WTC11 (cell line): ENCODE measurements at regions not wholly inside any gene's neighbourhood (a gene's known extent, or its start where the extent isn't known, plus 50 kb on each side); places are given as distances from the start of the nearest gene placed in this dataset.

Source experiments
- CTCF ChIP-seq: fragments of 200-600 bp; IDR thresholded peaks from 2 replicates; pipeline ENCODE4 v1.8.0; 2022; ENCODE audit warnings: antibody characterized with exemption
- EMX1 ChIP-seq: fragments of 250-450 bp; sonication (Bioruptor Pico); IDR thresholded peaks from 2 replicates; pipeline ENCODE4 v1.8.0; 2021; ENCODE audit warnings: mild to moderate bottlenecking
- GABPB1 ChIP-seq: sonication (generic); formaldehyde crosslinking; IDR thresholded peaks from 2 replicates; pipeline ENCODE4 v1.8.1; 2023; ENCODE audit warnings: mild to moderate bottlenecking, missing genetic modification reagents
- TEAD4 ChIP-seq: sonication (generic); formaldehyde crosslinking; IDR thresholded peaks from 2 replicates; pipeline ENCODE4 v1.8.0; 2022; ENCODE audit warnings: mild to moderate bottlenecking, missing genetic modification reagents
- USF2 ChIP-seq: sonication (generic); formaldehyde crosslinking; IDR thresholded peaks from 2 replicates; pipeline ENCODE4 v1.8.1; 2023; ENCODE audit warnings: mild to moderate bottlenecking, missing genetic modification reagents, moderate library complexity
- ZNF121 ChIP-seq: sonication (generic); formaldehyde crosslinking; IDR thresholded peaks from 2 replicates; pipeline ENCODE4 v1.8.0; 2023; ENCODE audit warnings: missing genetic modification reagents
- TF ChIP-seq, protein P1 (sequence below): sonication (generic); formaldehyde crosslinking; IDR thresholded peaks from 2 replicates; pipeline ENCODE4 v1.8.0; 2022; ENCODE audit warnings: mild to moderate bottlenecking, missing genetic modification reagents
- TF ChIP-seq, protein P2 (sequence below): fragments of 250-450 bp; sonication (Bioruptor Pico); conservative IDR thresholded peaks from 2 replicates; pipeline ENCODE4 v1.9.0; 2021; ENCODE audit warnings: mild to moderate bottlenecking

DNA sequence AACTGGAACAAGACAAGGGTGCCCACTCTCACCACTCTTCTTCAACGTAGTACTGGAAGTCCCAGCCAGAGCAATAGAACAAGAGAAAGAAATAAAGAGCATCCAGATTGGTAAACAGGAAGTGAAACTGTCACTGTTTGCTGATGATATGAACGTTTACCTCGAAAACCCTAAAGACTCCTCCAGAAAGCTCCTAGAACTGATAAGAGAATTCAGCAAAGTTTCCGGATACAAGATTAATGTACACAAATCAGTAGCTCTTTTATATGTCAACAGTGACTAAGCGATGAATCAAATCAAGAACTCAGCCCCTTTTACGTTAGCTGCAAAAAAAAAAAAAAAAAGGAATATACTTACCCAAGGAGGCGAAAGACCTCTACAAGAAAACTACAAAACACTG is 306.6 kb downstream of the PLK2 start:
- TF ChIP-seq CTCF (no peak), GABPB1 (no peak), EMX1 (no peak), USF2 (CRISPR knock-in tag) (no peak), ZNF121 (CRISPR knock-in tag) (no peak), TEAD4 (CRISPR knock-in tag) (no peak)
- TF ChIP-seq, protein P1, sequence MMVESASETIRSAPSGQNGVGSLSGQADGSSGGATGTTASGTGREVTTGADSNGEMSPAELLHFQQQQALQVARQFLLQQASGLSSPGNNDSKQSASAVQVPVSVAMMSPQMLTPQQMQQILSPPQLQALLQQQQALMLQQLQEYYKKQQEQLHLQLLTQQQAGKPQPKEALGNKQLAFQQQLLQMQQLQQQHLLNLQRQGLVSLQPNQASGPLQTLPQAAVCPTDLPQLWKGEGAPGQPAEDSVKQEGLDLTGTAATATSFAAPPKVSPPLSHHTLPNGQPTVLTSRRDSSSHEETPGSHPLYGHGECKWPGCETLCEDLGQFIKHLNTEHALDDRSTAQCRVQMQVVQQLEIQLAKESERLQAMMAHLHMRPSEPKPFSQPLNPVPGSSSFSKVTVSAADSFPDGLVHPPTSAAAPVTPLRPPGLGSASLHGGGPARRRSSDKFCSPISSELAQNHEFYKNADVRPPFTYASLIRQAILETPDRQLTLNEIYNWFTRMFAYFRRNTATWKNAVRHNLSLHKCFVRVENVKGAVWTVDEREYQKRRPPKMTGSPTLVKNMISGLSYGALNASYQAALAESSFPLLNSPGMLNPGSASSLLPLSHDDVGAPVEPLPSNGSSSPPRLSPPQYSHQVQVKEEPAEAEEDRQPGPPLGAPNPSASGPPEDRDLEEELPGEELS (CRISPR knock-in tag), result no peak
- TF ChIP-seq, protein P2, sequence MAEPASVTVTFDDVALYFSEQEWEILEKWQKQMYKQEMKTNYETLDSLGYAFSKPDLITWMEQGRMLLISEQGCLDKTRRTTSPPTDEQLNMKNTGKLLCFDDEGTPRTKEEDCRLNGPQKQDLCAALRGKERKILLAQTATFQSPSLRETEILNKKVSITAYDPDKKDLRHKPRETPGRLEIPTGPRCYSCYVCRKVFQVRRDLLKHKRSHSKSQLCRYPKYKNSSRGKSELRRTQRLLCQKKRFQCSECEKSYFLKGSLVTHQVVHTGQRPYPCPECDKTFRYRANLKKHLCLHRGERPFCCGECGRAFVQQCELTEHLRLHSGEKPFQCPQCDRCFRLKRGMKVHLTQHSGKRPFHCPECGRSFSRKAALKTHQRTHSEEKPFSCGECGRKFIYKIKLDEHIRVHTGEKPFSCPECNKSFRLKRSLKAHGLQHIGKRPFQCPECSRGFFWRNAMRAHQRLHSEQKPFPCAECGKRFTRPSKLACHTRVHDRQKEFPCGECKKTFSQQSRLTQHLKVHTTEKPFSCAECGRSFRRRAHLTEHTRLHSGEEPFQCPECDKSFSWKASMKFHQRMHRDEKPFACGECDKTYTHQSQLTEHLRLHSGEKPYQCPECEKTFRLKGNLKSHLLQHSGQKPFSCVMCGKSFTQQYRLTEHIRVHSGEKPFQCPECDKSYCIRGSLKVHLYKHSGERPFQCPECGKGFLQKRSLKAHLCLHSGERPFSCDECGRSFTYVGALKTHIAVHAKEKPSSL, result no peak
